ENCODE measurements at regions not wholly inside any gene's neighbourhood (a gene's known extent, or its start where the extent isn't known, plus 50 kb on each side); places are given as distances from the start of the nearest gene placed in this dataset.

DNA sequence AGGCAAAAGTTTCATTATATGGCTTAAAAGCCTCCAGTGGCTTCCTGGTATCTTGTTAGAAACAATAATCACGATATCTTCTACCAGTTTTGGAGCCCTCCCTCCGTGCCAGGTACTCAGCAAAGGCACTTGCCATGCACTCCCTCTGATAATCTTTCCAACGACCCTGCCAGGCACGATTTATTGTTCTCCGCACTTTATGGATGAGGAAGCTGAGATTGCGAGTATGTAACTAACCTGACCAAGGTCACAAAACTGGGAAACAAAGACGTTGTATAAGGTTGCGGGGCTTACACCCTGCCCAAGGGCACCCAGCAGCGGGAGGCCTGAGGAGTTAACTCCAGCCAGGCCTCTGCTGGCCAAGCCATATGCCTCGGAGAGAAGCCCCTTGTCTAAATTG lies 218.1 kb downstream of the SNX19 start:
- TF ChIP-seq SIN3A (IDR thresholded peaks at IDR 0.05; ENCODE audit: borderline replicate concordance, insufficient read depth, low read length) (no peak), POLR2AphosphoS5 (IDR thresholded peaks at IDR 0.05; ENCODE audit: low read depth, low read length) (no peak), FOXP2 (optimal IDR thresholded peaks at IDR 0.05; ENCODE audit: borderline replicate concordance, extremely low read depth, extremely low read length, insufficient read depth) (no peak)
- TF ChIP-seq, protein P1, sequence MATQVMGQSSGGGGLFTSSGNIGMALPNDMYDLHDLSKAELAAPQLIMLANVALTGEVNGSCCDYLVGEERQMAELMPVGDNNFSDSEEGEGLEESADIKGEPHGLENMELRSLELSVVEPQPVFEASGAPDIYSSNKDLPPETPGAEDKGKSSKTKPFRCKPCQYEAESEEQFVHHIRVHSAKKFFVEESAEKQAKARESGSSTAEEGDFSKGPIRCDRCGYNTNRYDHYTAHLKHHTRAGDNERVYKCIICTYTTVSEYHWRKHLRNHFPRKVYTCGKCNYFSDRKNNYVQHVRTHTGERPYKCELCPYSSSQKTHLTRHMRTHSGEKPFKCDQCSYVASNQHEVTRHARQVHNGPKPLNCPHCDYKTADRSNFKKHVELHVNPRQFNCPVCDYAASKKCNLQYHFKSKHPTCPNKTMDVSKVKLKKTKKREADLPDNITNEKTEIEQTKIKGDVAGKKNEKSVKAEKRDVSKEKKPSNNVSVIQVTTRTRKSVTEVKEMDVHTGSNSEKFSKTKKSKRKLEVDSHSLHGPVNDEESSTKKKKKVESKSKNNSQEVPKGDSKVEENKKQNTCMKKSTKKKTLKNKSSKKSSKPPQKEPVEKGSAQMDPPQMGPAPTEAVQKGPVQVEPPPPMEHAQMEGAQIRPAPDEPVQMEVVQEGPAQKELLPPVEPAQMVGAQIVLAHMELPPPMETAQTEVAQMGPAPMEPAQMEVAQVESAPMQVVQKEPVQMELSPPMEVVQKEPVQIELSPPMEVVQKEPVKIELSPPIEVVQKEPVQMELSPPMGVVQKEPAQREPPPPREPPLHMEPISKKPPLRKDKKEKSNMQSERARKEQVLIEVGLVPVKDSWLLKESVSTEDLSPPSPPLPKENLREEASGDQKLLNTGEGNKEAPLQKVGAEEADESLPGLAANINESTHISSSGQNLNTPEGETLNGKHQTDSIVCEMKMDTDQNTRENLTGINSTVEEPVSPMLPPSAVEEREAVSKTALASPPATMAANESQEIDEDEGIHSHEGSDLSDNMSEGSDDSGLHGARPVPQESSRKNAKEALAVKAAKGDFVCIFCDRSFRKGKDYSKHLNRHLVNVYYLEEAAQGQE (IDR thresholded peaks at IDR 0.05; ENCODE audit: insufficient read depth in 1 of 2, low read depth in 2 of 2, low read length in 2 of 2), result no peak

DNA sequence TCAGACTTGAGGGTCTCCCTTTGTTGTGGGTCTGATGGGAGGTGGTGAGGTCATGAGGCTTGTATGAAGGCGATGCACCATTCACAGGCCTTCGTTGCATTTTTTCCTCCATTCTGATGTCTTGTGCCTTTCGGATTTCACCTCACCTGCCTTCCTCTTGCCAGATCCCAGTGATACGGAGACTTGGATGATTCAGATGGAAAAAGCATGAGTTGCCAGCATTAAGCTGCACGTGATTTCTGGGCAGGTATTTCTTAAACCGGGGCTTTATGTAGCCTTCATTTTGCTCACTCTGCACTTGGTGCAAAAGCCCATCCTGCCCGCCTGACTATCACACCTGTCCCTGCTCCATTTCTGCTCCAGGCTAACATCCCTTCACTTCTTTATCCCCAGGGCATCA lies 216.7 kb downstream of the SNX19 start:
- no peak for TF ChIP-seq TAF1 (IDR thresholded peaks at IDR 0.05; ENCODE audit: borderline replicate concordance, insufficient read depth, low read length)
- TF ChIP-seq FOXP2 (optimal IDR thresholded peaks at IDR 0.05; ENCODE audit: borderline replicate concordance, extremely low read depth, extremely low read length, insufficient read depth), result no peak
- TF ChIP-seq, protein P1 (IDR thresholded peaks at IDR 0.05; ENCODE audit: insufficient read depth in 1 of 2, low read depth in 2 of 2, low read length in 2 of 2), result no peak
- TF ChIP-seq POLR2AphosphoS5 (IDR thresholded peaks at IDR 0.05; ENCODE audit: low read depth, low read length), result no peak
- no peak for TF ChIP-seq SIN3A (IDR thresholded peaks at IDR 0.05; ENCODE audit: borderline replicate concordance, insufficient read depth, low read length)

DNA sequence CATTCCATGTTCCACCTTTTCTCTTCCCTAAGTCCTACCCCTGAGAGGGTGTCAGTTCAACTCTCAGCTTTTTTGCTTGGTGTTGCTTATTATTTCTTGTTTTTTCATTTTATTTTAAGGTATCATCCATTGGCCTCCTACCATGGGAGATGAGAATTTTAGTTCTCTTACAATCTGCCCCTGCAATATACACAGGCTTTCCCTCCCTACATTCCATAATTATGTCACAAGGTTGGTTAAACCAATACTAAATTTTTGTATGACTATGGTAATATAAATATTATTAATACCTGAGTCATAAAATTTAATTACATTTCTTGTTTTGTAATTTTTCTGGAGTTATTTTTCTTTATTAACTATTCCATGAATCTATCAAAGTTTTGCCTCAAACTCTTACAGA lies 216.2 kb downstream of the SNX19 start:
- TF ChIP-seq TAF1 (IDR thresholded peaks at IDR 0.05; ENCODE audit: borderline replicate concordance, insufficient read depth, low read length) (no peak), SIN3A (IDR thresholded peaks at IDR 0.05; ENCODE audit: borderline replicate concordance, insufficient read depth, low read length) (no peak), FOXP2 (optimal IDR thresholded peaks at IDR 0.05; ENCODE audit: borderline replicate concordance, extremely low read depth, extremely low read length, insufficient read depth) (no peak), POLR2AphosphoS5 (IDR thresholded peaks at IDR 0.05; ENCODE audit: low read depth, low read length) (no peak)
- TF ChIP-seq, protein P1 (IDR thresholded peaks at IDR 0.05; ENCODE audit: insufficient read depth in 1 of 2, low read depth in 2 of 2, low read length in 2 of 2), result no peak

DNA sequence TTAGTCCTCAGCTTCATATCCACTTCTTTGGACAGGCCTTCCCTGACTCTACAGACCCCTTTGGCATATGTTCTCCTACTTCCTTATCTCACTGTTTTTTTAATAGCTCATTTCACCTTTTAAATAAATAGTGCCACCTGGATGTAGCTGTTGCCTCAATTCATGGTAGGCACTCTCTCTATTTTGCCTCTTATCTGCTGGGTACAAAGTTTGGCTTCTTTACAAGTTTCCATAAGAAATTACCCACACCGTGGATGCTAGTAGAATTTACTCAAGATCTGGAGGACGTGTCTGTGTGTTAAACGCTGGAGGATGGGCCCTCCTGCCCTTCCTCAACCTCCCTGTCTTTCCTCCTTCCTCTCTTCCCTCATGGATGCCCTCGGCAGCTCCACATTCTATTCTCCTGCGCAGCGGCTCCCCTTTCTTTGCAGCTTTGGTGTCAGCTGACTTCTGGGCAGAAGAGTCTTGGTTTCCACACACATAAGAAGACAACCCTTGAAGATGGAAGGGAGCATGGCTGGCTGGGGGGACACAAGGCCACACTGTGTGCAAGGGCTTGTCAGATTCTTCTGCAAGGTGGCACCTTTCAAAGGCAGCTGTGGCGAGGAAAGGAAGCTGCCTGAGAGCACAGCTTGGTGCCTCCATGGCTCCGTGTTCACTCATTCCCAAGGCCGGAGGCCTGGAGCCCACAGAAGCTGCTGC lies 212.6 kb downstream of the SNX19 start:
- TF ChIP-seq, protein P1 (IDR thresholded peaks at IDR 0.05; ENCODE audit: insufficient read depth in 1 of 2, low read depth in 2 of 2, low read length in 2 of 2), result no peak
- TF ChIP-seq SIN3A (IDR thresholded peaks at IDR 0.05; ENCODE audit: borderline replicate concordance, insufficient read depth, low read length), result no peak
- no peak for TF ChIP-seq FOXP2 (optimal IDR thresholded peaks at IDR 0.05; ENCODE audit: borderline replicate concordance, extremely low read depth, extremely low read length, insufficient read depth)
- TF ChIP-seq POLR2AphosphoS5 (IDR thresholded peaks at IDR 0.05; ENCODE audit: low read depth, low read length), result no peak
- TF ChIP-seq TAF1 (IDR thresholded peaks at IDR 0.05; ENCODE audit: borderline replicate concordance, insufficient read depth, low read length), result no peak

Data from PFSK-1 (cell line).